ENCODE measurements at regions not wholly inside any gene's neighbourhood (a gene's known extent, or its start where the extent isn't known, plus 50 kb on each side); places are given as distances from the start of the nearest gene placed in this dataset.

DNA sequence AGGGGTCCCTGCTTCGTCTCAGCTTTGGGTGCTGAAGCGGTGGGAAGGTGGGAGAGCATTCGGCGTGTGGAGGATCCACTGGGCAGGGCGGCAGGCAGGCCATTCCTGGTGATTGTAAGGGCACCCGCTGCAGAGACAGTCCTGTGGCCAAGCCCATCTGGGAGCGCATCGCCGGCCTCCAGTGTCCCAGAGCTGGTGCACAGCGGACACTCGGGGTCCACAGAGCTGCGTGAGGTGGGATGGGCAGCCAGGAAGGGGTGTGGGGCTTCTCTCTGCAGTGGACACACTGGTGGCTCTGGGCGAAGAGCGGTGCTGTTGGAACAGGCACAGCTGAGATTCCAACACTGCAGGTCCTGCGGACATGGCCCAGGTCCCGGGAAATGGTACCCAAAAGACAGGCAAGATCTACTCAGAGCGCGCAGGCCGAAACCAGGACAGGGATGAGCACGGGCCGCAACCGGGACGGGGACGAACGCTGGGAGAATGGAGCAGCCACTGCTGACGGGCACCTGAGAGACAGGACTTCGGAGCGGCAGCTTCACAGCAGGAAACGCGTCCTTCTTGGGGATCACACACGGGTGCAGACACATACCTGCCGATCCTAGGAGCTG lies 188.2 kb downstream of the ERMARD start:
- Histone ChIP-seq H3K4me2 (ENCODE audit: insufficient read depth, low read length) (no peak overlapping the region), H2AFZ (ENCODE audit: low read length) (no peak overlapping the region), H3K4me3 (ENCODE audit: insufficient read depth, low read length) (no peak overlapping the region), H3K4me1 (ENCODE audit: insufficient read depth, low read length) (no peaks in the 10 kb centered on the region), H3K27ac (ENCODE audit: low read depth, low read length) (no peak overlapping the region), H3K79me2 (ENCODE audit: insufficient read depth, low read length) (no peaks in the 10 kb centered on the region), H4K20me1 (ENCODE audit: insufficient read depth, low read length) (no peaks in the 10 kb centered on the region), H3K9me3 (ENCODE audit: low read depth, low read length) (no peaks in the 10 kb centered on the region), H3K36me3 (ENCODE audit: insufficient read depth, low read length) (no peaks in the 10 kb centered on the region), H3K27me3 (ENCODE audit: insufficient read depth, low read length) (no peaks in the 10 kb centered on the region)
- no peak for DNase-seq (ENCODE audit: insufficient read length, low spot score, missing footprints)
- TF ChIP-seq, protein P1, sequence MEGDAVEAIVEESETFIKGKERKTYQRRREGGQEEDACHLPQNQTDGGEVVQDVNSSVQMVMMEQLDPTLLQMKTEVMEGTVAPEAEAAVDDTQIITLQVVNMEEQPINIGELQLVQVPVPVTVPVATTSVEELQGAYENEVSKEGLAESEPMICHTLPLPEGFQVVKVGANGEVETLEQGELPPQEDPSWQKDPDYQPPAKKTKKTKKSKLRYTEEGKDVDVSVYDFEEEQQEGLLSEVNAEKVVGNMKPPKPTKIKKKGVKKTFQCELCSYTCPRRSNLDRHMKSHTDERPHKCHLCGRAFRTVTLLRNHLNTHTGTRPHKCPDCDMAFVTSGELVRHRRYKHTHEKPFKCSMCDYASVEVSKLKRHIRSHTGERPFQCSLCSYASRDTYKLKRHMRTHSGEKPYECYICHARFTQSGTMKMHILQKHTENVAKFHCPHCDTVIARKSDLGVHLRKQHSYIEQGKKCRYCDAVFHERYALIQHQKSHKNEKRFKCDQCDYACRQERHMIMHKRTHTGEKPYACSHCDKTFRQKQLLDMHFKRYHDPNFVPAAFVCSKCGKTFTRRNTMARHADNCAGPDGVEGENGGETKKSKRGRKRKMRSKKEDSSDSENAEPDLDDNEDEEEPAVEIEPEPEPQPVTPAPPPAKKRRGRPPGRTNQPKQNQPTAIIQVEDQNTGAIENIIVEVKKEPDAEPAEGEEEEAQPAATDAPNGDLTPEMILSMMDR (IDR thresholded peaks at IDR 0.05; ENCODE audit: extremely low read depth, low read depth, low read length): no peak

DNA sequence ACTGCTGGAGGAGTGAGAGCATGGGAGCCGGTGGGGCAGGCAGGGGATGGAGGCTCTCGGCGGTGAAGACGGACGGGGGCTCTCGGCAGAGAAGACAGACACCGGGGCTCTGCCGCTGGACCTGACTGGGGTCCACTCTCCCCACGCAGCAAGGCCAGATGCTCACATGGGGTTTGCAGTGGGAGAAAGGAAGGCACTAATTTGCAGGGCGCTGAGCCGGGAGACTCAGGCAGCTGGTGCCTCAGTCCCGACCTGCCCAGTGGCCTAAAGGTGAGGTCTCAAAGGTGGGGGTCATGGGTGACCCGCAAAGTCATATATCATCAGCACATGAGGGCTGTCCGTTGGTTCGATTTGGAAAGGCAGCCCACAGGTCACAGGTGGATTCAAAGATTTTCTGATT lies 187.3 kb downstream of the ERMARD start:
- Histone ChIP-seq H2AFZ (ENCODE audit: low read length) (no peak overlapping the region), H3K27me3 (ENCODE audit: insufficient read depth, low read length) (no peaks in the 10 kb centered on the region), H4K20me1 (ENCODE audit: insufficient read depth, low read length) (no peaks in the 10 kb centered on the region), H3K4me2 (ENCODE audit: insufficient read depth, low read length) (no peak overlapping the region), H3K27ac (ENCODE audit: low read depth, low read length) (no peak overlapping the region), H3K79me2 (ENCODE audit: insufficient read depth, low read length) (no peaks in the 10 kb centered on the region), H3K36me3 (ENCODE audit: insufficient read depth, low read length) (no peaks in the 10 kb centered on the region), H3K4me1 (ENCODE audit: insufficient read depth, low read length) (no peaks in the 10 kb centered on the region), H3K4me3 (ENCODE audit: insufficient read depth, low read length) (no peak overlapping the region), H3K9me3 (ENCODE audit: low read depth, low read length) (no peaks in the 10 kb centered on the region)
- no peak for DNase-seq (ENCODE audit: insufficient read length, low spot score, missing footprints)
- TF ChIP-seq, protein P1 (IDR thresholded peaks at IDR 0.05; ENCODE audit: extremely low read depth, low read depth, low read length): no peak

DNA sequence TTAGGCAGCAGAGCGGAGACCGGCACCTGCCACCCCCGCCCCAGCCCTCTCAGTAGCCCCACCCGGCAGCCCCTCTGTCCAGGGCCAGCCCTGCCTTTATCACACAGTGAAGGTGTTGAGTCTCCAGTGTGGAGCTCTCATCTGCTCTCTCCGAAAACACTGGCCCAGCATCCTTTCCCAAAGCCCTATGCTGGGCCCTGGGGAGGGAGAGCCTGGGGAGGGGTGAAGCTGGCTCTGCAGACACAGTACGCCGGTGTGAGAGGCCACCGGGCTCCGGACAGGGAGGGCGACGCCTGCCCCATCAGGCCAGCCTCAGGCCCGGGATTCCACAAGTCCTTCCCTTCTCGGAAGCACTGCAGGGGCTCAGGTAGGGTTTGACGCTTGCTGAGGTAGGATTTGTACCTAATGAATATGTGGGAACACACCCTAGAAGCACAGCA lies 186.9 kb downstream of the ERMARD start:
- TF ChIP-seq, protein P1 (IDR thresholded peaks at IDR 0.05; ENCODE audit: extremely low read depth, low read depth, low read length): no peak

DNA sequence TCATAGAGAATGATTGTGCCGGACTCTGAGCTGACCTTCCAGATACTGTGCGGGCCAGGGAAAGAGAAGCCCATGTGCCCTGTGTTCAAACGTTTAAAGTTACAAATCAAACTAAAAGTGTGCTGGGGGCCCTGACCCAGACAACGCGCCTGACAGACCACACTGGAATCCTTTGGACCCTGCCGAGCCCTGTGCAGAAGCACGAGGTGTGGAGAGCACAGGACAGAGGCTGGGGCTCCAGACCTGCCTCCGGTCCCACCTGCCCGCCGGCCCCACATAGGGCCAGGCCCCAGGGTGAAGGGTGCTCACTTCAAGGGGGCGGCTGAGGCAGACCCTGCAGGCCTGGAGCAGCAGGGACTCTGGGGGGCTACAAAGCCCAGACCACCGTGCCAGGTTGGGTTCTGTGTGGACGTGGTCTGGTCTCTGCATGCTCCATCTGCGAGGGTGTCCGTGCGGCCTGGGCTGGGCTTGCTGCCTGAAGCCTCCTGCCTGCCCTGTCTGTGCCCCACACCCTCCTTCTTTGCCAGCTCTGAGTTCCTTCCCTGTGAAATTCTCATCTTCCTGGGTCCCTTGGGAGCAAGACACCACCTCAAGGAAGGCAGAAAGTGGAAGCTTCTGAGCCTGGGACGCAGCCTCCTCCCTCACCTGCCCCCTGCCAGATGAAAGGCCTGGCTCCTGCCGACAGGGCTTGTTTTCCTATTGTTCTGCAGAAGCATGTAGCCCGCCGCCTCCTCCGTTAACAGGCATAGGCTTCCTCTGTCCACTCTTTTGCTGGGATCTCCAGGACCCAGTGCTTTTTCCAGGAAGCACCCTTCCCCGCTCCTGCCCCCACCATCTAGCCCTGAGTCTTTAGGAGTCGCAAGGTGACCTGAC lies 186.2 kb downstream of the ERMARD start:
- no peaks in the 10 kb centered on the region for H3K27me3 ChIP-seq (ENCODE audit: insufficient read depth, low read length)
- no peak overlapping the region for H3K27ac ChIP-seq (ENCODE audit: low read depth, low read length)
- H3K4me1 ChIP-seq (ENCODE audit: insufficient read depth, low read length): no peaks in the 10 kb centered on the region
- H3K4me2 ChIP-seq (ENCODE audit: insufficient read depth, low read length): no peak overlapping the region
- H4K20me1 ChIP-seq (ENCODE audit: insufficient read depth, low read length): no peaks in the 10 kb centered on the region
- no peaks in the 10 kb centered on the region for H3K79me2 ChIP-seq (ENCODE audit: insufficient read depth, low read length)
- H3K36me3 ChIP-seq (ENCODE audit: insufficient read depth, low read length): no peaks in the 10 kb centered on the region
- DNase-seq (ENCODE audit: insufficient read length, low spot score, missing footprints): no peak
- TF ChIP-seq, protein P1 (IDR thresholded peaks at IDR 0.05; ENCODE audit: extremely low read depth, low read depth, low read length): no peak
- H3K9me3 ChIP-seq (ENCODE audit: low read depth, low read length): no peaks in the 10 kb centered on the region
- H2AFZ ChIP-seq (ENCODE audit: low read length): no peak overlapping the region
- H3K4me3 ChIP-seq (ENCODE audit: insufficient read depth, low read length): no peak overlapping the region

More for the DNA sequence above, 186.9 kb downstream of the ERMARD start:
- Histone ChIP-seq H3K27ac (ENCODE audit: low read depth, low read length) (no peak overlapping the region), H3K9me3 (ENCODE audit: low read depth, low read length) (no peaks in the 10 kb centered on the region), H4K20me1 (ENCODE audit: insufficient read depth, low read length) (no peaks in the 10 kb centered on the region), H3K27me3 (ENCODE audit: insufficient read depth, low read length) (no peaks in the 10 kb centered on the region), H3K4me1 (ENCODE audit: insufficient read depth, low read length) (no peaks in the 10 kb centered on the region), H3K79me2 (ENCODE audit: insufficient read depth, low read length) (no peaks in the 10 kb centered on the region), H2AFZ (ENCODE audit: low read length) (no peak overlapping the region), H3K4me2 (ENCODE audit: insufficient read depth, low read length) (no peak overlapping the region), H3K4me3 (ENCODE audit: insufficient read depth, low read length) (no peak overlapping the region), H3K36me3 (ENCODE audit: insufficient read depth, low read length) (no peaks in the 10 kb centered on the region)
- no peak for DNase-seq (ENCODE audit: insufficient read length, low spot score, missing footprints)

Measured in osteoblast (primary cell).